HK-2 (cell line): ENCODE measurements at regions not wholly inside any gene's neighbourhood (a gene's known extent, or its start where the extent isn't known, plus 50 kb on each side); places are given as distances from the start of the nearest gene placed in this dataset.

ENCODE experiments used
- DNase-seq: peaks from one replicate; pipeline ENCODE4 v3.0.0-alpha.2; 2018; ENCODE audit not compliant: unreplicated experiment

DNA sequence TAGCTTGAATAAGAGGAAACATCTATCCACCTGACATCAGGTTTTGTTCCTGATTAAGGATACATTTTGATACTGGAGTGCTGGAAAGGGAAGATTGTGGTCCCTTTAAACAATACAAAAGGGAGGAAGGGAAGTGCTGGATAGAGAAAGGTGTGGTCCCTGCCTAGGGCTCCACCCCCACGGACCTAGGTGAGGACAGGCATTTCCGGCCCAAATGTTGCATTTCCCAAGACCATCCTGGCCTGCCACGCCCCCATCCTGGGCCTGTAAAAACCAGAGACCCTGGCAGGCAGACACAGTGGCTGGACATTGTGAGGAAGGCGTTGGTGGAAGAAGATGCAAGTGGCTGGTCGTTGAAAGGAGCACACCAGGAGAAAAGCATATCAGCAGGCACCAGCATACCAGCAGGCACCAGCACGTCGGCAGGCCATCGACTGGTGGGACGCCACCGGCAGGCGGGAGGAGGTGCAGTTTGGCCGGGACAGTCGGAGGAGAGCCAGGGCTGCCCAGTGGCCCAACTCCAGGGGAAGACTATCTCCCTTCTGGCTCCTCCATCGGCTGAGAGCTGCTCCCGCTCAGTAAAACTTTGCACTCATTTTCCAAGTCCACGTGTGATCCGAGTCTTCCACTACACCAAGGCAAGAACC, 53.2 kb upstream of the AMN1 start:
- no peak for DNase-seq

DNA sequence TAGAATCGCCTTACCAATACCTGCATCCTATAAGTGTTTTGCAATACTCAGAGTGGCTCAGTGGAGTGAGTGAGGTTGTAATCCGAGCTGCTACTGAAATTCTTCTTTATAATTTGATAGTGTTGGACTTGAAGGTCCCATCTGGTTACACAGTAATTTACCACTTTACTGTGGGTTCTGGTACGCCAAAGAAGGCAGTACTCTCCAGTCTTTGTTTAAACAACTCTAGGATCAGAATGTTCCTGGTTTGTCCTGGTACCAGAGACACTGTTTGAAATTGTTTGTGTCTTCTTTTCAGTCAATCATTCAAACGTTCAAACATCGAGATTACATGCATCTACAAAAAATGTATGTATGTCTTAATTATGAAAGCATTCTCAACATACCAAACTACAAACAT, 51.3 kb upstream of the AMN1 start:
- no peak for DNase-seq

DNA sequence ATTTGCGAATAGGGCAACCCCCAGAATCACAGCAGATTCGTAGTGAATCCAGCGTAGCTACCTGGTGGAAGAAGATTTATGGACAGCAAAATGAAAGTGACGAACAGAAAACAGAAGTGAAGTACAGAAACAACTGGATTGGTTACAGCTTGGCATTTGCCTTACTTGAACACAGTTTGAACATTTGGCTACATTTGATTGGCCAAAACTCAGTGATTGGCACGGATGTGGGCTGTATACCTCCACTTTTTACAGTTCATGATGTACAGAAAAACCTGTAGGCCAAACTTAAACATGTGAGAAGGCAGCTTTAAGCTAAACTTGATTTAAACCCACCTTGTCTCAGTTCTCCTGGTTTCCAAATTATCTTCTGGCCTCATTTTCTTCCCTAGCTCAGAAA, 49.9 kb upstream of the AMN1 start:
- no peak for DNase-seq
